Right forelimb (tissue), 1 donor: ENCODE measurements at regions not wholly inside any gene's neighbourhood (a gene's known extent, or its start where the extent isn't known, plus 50 kb on each side); places are given as distances from the start of the nearest gene placed in this dataset.

ENCODE experiments used
- DNase-seq: peaks from one replicate; pipeline ENCODE4 v3.0.0-alpha.2; 2018

- no peak for DNase-seq
Measured at GRCh38 chr19:31402529-31403316, 53.5 kb upstream of the TSHZ3 start.

GRCh38 chr19:31406106-31406505 is 56.9 kb upstream of the TSHZ3 start:
- DNase-seq, result no peak

- no peak for DNase-seq
Measured at GRCh38 chr19:31408460-31409124, 59.4 kb upstream of the TSHZ3 start.

- DNase-seq, result no peak
Measured at GRCh38 chr19:31413353-31413752, 64.1 kb upstream of the TSHZ3 start.

GRCh38 chr19:31415322-31415721 is 66.1 kb upstream of the TSHZ3 start:
- no peak for DNase-seq

GRCh38 chr19:31416548-31416947 is 67.3 kb upstream of the TSHZ3 start:
- no peak for DNase-seq

- DNase-seq, result no peak
Measured at GRCh38 chr19:31418055-31418454, 68.8 kb upstream of the TSHZ3 start.

- DNase-seq, result no peak
Measured at GRCh38 chr19:31418692-31419430, 69.6 kb upstream of the TSHZ3 start.

- no peak for DNase-seq
Measured at GRCh38 chr19:31419871-31420445, 70.7 kb upstream of the TSHZ3 start.

- DNase-seq, result no peak
Measured at GRCh38 chr19:31421082-31421481, 71.8 kb upstream of the TSHZ3 start.

- no peak for DNase-seq
Measured at GRCh38 chr19:31421856-31422255, 72.6 kb upstream of the TSHZ3 start.

- DNase-seq, result no peak
Measured at GRCh38 chr19:31423896-31424295, 74.7 kb upstream of the TSHZ3 start.

GRCh38 chr19:31424861-31425620 is 75.8 kb upstream of the TSHZ3 start:
- DNase-seq, result no peak

- DNase-seq, result no peak
Measured at GRCh38 chr19:31427857-31428256, 78.6 kb upstream of the TSHZ3 start.

- no peak for DNase-seq
Measured at GRCh38 chr19:31430381-31430780, 81.1 kb upstream of the TSHZ3 start.

- no peak for DNase-seq
Measured at GRCh38 chr19:31432201-31432810, 83.1 kb upstream of the TSHZ3 start.

GRCh38 chr19:31436121-31436776 is 87.0 kb upstream of the TSHZ3 start:
- DNase-seq, result no peak

- no peak for DNase-seq
Measured at GRCh38 chr19:31438401-31439269, 89.4 kb upstream of the TSHZ3 start.

- no peak for DNase-seq
Measured at GRCh38 chr19:31439270-31439573, 90.0 kb upstream of the TSHZ3 start.

- no peak for DNase-seq
Measured at GRCh38 chr19:31444931-31445330, 95.7 kb upstream of the TSHZ3 start.

GRCh38 chr19:31445406-31445805 is 96.2 kb upstream of the TSHZ3 start:
- DNase-seq, result no peak
